ENCODE measurements at regions not wholly inside any gene's neighbourhood (a gene's known extent, or its start where the extent isn't known, plus 50 kb on each side); places are given as distances from the start of the nearest gene placed in this dataset.

- TF ChIP-seq, protein P1, sequence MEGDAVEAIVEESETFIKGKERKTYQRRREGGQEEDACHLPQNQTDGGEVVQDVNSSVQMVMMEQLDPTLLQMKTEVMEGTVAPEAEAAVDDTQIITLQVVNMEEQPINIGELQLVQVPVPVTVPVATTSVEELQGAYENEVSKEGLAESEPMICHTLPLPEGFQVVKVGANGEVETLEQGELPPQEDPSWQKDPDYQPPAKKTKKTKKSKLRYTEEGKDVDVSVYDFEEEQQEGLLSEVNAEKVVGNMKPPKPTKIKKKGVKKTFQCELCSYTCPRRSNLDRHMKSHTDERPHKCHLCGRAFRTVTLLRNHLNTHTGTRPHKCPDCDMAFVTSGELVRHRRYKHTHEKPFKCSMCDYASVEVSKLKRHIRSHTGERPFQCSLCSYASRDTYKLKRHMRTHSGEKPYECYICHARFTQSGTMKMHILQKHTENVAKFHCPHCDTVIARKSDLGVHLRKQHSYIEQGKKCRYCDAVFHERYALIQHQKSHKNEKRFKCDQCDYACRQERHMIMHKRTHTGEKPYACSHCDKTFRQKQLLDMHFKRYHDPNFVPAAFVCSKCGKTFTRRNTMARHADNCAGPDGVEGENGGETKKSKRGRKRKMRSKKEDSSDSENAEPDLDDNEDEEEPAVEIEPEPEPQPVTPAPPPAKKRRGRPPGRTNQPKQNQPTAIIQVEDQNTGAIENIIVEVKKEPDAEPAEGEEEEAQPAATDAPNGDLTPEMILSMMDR (IDR thresholded peaks at IDR 0.05; ENCODE audit: low read depth, low read length, missing control alignments): no peak
- DNase-seq (ENCODE audit: low read depth): no peak
- no peak overlapping the region for H3K4me3 ChIP-seq (ENCODE audit: low read depth, low read length)
Observed at GRCh38 chr9:99622679-99623078, 199.0 kb upstream of the NR4A3 start.

DNA sequence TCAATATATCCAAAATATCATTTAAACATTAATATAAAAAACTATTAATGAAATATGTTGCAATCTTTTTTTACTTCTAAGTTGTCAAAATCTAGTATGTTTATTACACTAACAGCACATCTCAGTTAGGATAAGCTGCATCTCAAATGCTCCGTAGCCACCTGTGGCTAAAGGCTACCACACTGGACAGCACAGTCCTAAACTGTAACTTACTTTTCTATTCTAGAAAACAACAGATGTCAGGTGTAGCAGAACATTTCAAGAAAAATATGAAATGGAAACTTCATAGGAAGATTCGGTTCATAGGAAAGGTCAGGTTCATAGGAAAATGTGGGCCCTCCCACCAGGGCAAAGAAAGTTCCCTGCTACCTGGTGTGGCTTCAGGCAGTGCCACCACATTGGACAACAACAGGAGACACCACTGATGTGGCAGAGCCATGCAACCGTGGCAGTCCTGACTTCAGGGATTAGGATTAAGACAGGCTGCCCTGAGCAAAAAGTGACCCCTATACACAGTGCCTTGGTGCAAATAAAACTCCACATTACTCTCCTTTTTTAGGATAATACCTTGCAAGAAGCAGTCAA lies 197.8 kb upstream of the NR4A3 start:
- no peak for DNase-seq (ENCODE audit: low read depth)
- TF ChIP-seq, protein P1 (IDR thresholded peaks at IDR 0.05; ENCODE audit: low read depth, low read length, missing control alignments): no peak
- H3K4me3 ChIP-seq (ENCODE audit: low read depth, low read length): no peak overlapping the region

GRCh38 chr9:99624499-99625233 lies 197.0 kb upstream of the NR4A3 start:
- DNase-seq (ENCODE audit: low read depth): no peak

DNA sequence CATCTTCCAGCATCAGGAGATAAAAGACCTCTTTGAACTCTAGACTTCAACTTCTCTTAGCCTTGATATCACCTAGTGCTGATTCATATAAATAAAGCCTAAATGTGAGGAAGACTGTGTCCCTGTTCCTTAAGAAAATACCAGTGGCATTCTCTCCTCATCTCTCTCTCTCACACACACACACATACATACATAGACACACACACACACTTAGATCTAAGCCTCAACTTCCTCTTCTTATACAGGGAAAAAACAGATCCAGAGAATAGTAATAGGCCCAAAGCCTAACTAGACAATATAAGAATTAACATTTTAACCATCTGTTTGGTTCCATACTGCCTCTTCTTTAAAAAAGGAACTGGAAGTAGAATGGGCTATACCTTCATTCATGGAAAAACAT lies 195.3 kb upstream of the NR4A3 start:
- TF ChIP-seq, protein P1 (IDR thresholded peaks at IDR 0.05; ENCODE audit: low read depth, low read length, missing control alignments): no peak
- DNase-seq (ENCODE audit: low read depth): no peak
- no peak overlapping the region for H3K4me3 ChIP-seq (ENCODE audit: low read depth, low read length)

More at GRCh38 chr9:99624499-99625233, 197.0 kb upstream of the NR4A3 start:
- H3K4me3 ChIP-seq (ENCODE audit: low read depth, low read length): no peak overlapping the region
- TF ChIP-seq, protein P1 (IDR thresholded peaks at IDR 0.05; ENCODE audit: low read depth, low read length, missing control alignments): no peak

- H3K4me3 ChIP-seq (ENCODE audit: low read depth, low read length): no peak overlapping the region
- TF ChIP-seq, protein P1 (IDR thresholded peaks at IDR 0.05; ENCODE audit: low read depth, low read length, missing control alignments): no peak
- DNase-seq (ENCODE audit: low read depth): no peak
Observed at GRCh38 chr9:99628285-99628684, 193.4 kb upstream of the NR4A3 start.

DNA sequence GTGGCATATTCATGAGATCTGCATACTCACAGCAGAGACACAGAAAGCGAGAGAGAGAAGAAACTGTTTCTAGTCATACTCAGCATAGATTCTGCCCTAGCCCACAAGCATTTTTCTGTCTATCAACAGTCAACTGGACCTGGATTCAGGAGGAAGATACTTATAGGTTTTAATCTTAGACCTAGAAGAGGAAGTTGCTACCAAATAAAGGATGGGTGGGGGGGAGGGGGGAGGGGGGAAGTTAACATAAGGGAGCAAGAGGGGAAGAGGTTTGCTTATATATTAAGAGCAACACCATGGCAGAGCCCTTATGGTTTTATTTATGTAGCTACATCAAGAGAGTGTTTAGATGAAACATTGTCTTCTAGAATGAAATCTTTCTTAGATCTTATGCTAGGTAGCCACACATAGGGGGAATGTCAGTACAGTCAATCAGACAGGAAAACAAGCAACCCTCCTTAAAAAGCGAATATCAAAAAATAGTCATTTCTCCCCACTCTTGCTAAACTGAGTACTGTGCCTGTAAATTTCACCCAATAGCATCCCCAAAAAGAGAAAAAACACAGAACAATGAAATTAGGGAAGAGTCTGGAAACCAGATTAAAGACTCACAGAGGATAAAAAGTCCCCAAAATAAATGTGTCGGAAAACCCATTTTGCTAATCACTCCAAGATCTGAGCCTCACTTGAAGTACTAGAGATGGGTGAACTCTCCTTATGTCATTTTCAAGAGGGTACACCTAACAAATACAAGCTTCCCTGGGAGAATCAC lies 192.7 kb upstream of the NR4A3 start:
- TF ChIP-seq, protein P1 (IDR thresholded peaks at IDR 0.05; ENCODE audit: low read depth, low read length, missing control alignments): no peak
- no peak overlapping the region for H3K4me3 ChIP-seq (ENCODE audit: low read depth, low read length)
- no peak for DNase-seq (ENCODE audit: low read depth)
